ENCODE measurements at regions not wholly inside any gene's neighbourhood (a gene's known extent, or its start where the extent isn't known, plus 50 kb on each side); places are given as distances from the start of the nearest gene placed in this dataset.
A peak's percentile ranks its signal among the peaks of the same experiment; 100 is the strongest.

DNA sequence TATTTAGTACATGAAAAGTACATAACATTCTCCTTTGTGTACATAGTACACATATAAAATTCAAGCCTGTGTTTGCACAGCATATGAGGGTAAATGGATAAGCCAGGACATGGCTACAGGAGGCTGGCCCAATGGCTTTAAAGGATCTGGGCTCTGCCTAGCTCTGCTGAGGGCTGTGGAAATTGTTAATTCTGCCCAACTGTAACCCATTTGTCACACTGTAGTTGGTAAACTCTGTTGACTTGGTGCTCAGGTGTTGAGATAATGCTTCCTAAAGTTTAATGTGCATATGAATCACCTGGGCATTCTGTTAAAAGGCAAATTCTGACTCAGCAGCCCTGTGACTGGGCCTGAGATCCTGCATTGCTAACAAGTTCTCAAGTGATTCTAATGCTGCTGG is 196.5 kb upstream of the ZPLD1 start:
- peak in 1 of 2 donors; percentile 33 for ATAC-seq

DNA sequence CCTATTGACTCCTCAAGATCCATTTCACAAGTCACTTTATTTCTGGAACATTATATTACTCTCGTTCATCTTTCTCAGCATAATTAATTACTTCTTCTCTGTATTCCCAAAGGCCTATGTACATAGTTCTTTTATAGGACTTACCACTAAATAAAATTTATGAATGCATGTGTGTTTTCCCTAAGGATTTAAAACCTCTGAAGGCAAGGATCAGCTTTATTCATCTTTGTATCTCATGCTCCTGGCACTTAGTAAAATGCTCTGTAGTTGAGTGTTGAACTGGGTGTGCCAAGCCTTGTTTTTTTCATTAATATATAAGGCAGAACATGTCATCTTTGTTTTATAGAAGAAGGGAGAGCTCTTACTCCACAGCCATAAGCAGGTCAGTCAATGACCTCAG is 194.1 kb upstream of the ZPLD1 start:
- ATAC-seq: no peak

DNA sequence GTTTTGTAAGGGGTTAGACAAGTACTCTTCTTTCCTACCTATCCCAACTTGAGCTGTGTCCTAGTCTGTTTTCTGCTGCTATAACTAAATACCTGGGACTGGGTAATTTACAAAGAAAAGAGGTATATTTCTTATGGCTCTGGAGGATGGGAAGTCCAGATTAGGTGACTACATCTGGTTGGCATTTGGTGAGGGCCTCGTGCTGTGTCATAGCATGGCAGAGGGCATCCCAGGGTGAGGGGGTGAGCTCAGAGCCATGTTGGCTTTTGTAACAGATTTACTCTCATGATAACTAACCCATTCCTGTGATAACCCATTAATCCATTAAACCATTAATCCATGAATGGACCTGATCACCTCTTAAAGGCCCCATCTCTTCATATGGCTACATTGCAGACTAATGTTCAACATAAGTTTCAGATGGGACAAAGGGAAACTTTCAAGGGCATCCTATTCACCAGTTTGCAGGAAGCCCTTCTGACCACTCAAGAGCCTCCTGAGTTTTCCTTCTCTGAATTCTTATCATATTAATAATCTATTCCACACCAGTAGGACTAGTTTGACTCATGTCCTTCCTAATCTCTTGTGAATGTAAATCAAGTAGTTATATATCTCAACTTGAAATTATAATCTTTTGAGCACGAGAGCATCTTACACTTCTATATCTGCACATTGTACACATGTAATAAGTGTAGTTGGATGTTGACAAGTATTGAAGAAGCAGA is 185.7 kb upstream of the ZPLD1 start:
- ATAC-seq: no peak

DNA sequence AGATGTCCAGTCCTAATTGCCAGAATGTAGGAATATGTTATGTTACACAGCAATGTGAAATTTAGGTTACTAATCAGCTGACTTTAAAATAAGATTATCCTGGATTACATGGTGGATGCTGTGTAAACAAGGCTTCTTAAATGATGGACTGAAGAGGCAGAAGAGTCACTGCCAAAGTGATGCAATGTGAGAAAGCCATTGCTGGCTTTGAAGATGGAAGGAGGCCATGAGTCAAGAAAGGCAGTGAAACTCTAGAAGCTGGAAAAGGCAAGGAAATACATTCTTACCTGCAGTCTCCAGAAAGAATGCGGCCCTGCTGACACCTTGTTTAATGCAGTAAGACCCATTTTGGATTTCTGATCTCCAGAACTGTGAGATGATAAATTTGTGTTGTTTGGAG is 179.1 kb upstream of the ZPLD1 start:
- ATAC-seq: no peak

DNA sequence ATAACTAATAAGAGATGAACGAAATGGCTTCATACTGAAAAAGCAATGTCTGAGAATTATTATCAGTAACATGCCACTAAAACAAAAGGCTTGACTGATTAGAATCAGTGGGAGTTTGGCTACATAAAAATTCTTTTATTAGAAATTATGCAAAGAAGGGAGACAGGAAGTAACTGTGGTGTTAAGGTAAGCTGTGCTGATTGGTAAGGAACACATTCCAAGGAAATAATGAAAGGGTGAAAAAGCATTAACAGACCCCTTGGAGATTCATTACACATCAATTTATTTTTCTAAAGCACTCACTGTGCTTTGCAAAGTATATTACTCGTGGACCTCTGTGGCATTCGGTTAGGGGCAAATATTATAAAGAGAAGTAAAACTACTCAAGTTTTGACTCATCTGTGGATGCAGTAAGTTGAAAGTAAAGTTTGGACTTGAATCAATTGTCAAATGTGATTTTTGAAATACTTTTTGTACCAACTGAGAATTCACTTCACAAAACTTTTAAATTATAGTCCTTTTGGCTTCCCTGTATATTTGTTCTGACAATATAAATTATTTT is 176.1 kb upstream of the ZPLD1 start:
- ATAC-seq: no peak

DNA sequence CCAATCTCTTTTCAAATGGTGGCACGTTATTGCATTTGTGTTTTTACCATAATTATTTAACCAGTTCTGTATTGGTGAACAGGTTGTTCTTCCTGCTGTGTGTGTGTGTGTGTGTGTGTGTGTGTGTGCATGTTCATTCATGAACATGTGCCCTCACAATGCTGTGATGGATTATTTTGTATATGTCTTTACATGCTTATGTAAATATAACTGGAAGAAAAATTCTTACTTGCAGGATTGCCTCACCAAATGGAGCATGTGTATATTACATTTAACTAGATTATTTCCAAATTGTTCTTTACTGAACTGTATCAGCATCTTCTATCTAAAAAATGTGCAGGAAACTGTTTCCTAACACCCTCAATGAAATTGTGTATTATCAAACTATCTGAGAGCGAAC is 175.2 kb upstream of the ZPLD1 start:
- ATAC-seq: no peak

DNA sequence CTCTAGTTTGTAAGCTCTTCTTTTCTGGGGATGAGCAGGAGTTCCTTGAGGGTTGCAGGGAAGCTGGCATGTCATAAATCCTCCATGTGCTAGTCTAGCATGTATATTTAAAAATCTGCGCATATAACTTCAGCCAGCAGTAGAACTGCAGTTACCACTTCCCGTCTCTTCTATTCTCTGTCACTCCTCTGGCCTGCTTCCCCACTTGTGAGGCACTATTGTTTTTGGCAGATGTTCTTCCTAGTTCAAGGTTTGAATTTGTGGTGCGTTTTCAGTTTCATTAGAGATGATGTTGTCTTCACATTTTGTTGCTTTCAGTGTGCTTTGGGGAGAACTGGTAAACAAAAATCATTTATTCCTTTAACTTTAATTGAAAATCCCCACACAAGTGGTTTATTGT is 169.1 kb upstream of the ZPLD1 start:
- ATAC-seq: no peak

DNA sequence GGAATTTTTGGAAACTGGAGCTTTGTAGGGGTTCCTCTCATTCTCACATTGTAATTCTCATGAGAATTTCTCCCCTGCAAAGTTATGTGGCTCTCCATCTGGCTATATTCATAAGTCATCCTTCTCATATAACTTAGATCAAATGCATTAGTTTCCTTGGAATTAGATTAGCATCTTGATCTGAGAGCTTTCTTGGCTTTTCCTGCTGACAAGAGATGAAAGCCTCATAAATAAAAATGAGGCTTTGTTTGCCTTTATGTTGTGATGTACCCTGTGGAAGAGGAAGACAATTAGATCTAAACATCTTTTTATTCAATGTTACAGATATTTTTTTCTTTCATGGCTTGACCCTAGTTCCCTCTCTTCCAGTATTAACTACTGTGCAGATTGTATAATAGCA is 165.4 kb upstream of the ZPLD1 start:
- no peak for ATAC-seq

DNA sequence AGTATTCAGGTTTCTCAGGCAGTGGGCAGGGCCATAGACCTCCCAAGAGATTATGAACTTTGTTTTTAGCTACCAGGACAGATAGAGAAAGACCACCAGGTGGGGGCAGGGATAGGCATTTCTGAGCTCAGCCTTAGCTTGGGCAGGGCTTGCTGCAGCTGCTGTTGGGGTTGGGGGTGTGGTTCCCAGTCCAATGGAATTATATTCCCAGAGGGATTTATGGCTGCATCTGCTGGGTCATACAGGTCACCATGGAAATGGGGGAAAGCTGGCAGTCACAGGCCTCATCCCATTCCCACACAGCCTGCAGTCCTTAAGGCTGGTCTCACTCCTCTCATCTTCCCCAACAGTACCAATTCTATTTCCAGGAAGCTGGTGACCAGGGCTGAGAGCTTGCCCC is 144.6 kb upstream of the ZPLD1 start:
- no peak for ATAC-seq

DNA sequence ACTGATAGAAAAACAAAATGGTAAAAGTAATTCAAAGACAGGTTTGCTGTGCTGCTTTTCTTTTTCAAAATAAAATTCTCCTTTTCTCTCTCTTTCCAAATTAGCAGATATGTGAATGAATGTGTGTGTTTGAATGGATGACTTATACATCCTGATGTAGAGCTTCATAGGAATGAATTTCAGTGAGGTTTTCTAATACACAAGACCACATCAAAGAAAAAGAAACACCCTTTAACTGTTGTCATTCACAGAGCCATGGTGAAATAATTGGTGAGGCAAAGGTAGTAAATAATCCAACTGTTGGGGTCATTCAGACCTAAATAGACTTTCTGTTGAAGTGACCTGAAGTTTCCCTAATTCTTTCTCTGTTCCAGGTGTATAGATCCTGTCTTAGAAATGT is 139.1 kb upstream of the ZPLD1 start:
- ATAC-seq: no peak

DNA sequence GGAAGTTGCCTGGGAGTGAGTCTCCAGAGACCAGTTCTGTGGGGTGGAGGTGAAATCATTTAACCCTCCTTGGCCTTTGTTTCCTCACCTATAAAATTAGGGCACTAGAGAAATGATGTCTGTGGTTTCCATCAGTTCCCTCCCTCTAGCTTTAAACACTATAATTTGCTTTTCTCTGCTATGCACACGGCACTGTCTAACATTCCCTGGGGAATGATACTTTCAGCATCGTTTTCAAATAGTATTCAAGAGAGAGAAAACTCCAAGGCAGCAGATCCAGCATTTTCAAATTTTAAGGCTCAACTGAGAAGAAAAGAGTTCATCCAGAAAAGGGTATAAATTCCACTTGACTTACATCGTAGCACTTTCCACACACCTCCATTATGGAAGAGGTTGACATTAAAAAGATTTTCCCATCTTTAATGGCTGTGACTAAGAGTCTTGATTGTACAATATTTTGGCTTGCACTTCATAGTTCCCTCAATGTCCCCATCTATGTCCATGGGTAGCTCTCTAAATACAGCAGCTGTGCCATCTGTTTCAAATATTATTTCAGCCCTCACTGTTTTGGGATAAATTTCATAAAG is 137.7 kb upstream of the ZPLD1 start:
- no peak for ATAC-seq

DNA sequence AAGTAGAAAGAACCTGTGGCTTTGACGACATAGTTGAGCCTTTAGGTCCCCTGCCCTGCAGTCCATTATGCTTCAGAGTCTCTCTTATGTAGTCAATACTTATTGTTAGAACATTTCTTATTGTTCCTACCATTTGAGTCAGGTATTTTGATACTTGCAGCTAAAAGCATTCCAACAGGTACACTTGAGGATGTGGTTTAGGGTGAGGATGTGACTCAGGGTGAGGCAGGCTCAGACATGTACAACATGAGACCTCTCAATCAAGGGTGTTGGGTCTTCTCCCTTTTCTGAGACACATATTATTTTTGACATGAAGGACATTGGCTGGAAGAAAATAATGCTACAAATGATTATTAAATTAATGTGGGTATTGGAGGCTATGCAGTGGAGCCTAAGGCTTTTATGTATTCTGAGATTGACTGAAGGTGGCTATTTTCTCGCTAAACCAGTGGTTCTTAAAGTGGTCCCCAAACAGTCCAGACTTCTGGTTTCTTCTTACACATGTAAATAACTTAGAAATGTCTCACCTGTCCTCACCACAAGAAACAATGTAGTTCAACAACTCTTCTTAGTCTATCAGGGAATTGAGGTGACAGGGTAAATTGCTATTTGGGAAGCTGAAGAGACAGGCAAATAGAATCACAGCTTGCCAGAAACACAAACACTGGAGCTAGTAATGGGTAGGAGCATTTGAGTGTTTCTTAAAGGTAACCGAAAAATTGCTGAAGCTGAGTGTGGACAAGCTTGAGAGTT is 135.5 kb upstream of the ZPLD1 start:
- ATAC-seq: peak; percentile 30 to 48

DNA sequence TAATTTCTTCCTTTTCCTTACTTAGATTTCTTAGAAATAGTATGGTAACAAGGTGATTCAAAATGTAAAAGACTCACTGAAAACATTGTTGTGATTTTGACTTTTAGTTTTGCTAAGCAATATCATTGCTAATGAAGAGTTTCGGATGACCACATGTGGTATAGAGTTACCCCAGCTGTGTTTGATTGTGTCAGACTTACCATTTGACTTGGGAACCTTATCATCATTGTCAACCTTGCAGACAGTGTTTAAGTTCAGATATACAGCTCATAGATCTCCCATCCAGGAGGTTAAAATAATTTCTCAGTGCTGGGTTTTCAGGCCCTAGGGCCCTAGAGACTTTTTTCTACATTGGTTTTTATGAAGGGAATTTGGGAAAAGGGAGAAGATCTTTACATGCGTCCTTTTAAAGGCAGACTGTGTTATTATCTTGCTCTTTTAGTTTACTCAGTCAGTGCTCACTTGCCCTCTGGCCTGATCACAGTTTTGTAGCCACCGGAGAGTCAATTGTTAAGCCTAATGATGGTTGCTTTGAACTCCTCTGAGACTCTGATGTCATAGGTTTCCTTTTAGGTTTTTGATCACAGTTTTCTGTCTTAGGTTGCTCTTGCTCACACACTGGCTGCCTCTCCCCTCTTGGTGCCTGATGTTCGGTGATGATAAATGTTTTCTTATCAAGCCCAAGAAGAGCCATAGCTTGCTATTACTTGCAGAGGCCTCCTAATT is 133.5 kb upstream of the ZPLD1 start:
- ATAC-seq: no peak

DNA sequence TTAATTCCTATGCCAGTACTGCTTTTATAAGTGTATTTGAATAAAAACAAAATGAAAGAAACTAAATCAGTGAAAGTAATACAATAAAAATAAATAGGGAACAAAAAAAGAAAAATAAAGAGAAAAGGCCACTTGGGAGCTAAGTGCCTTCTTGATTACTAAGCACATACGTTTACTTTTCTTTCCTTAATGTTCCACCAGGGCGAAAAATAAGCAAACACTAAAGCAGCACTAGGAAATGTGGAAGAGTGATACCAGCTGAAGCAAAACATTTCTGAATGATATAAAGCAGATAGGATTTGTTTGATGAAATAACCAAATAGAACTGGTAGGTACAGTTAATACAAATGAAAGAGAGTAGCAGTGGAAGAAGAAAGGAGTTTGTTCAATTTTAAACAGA is 132.8 kb upstream of the ZPLD1 start:
- ATAC-seq: no peak

DNA sequence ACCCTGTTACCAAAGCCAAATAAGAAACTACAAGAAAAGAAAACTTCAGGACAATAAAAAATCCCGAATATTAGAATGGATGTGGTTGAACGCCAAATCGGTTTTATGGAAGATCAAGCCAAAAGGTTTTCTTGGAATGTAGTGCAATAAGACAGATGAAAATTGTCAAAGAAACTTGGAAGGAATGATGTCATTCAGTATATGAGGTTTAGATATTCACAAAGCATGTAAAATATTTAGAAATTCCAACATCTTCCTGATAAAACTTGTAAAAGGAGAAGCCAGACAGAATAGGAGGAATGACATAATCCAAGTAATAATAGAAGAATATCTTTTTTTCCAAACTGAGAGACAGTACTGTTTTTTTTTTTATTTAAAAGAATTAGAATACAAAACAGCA is 130.3 kb upstream of the ZPLD1 start:
- no peak for ATAC-seq

DNA sequence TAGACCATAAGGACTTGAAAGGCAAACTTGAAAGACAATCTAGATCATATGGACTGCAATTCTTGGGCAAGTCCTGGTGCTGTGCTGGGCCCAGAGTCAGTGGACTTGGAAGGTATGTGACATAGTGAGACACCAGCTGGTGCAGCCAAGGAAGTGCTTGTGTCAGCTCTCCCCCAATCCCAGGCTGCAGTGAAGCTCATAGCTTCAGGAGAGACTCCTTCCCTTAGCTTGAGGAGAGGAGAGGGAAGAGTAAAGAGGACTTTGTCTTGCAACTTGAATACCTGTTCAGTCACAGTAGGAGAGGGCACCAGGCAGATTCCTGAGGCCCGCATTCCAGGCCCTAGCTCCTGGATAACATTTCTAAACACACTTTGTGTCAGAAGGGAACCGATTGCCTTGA is 127.4 kb upstream of the ZPLD1 start:
- no peak for ATAC-seq

DNA sequence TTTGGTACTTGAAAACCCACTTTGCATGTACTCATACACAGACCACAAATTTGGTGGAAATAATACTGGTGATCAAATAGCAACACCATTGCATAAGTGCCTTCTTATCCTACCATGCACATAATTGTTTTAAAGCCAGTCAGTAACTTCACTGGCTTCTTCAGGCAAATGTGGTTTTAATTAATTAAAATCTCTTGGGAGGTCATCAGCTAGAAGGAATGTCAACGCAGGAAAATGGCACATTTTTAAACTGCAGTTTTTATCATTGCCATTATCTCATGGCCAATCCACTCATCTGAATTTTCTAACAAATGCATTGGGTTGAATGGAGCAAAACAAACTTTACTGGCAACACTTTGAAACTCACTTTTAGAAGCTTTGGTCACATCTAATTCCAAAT is 105.7 kb upstream of the ZPLD1 start:
- no peak for ATAC-seq

DNA sequence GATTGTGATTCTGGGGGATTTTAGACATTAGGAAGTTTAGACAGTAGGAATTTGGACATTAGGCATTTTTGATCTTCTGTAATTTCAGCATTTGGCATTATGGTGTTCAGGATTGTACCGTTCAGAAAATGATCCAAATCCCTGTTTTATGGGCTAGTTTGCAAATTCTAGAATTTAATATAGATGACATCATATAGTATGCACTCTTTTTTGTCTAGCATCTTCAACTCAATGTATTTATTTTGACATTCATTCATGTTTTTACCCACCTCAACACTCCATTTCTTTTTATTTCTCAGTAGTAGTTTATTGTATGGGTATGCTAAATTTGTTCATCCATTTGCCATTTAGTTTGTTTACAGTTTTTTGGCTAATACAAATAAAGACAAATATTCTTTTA is 105.3 kb upstream of the ZPLD1 start:
- no peak for ATAC-seq

DNA sequence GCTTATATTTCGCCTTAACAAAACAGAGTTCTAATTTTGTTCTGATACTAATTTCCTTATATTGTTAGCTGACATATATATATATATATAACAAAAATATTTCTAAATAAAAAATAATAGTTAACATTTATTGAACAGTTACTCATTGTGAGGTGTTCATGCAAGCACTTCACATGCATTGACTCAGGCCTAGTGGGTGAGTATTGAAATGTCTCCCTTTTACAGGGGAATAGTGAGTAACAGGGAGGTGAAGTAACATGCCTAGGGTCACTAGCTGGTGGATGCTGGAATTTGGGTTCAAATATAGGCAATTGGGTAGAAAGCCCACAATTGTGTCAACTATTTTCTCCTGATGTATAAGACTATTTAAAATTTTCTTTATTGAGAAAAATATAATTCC is 102.6 kb upstream of the ZPLD1 start:
- ATAC-seq: no peak

DNA sequence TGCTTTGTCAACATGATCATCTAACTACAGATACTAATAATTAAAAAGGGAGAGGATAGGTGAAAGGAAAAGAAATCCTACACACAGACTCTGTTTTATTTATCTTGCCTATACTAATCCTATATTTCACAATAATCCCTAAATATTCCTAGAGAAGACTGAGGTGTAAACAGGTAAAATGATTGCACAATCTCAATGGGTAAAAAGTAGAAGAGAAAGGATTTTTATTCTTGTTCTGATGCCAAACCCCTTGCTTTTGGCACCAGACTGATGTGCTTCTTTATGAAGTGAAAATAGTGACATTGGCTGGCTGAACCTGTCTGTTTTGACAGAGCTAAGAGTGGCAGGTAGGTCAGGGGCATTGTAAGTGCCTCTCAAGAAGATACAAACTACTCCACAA is 101.9 kb upstream of the ZPLD1 start:
- no peak for ATAC-seq

DNA sequence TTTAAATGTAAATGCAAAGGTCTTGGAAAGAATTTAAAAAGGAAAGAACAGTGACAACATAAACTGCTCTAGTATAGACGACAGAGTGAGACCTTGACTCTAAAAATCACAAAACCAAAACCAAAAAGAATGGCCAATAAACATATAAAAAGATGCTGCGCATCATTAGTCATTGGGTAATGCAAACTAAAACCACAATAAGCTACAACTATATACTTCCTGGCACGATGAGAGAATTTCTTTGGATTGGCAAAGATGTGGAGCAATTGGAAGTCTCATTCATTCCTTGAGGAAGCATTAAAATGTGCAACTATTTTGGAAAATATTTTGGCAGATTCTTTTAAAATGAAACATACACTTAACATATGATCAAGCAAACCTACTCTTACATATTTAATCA is 98.7 kb upstream of the ZPLD1 start:
- ATAC-seq: no peak

DNA sequence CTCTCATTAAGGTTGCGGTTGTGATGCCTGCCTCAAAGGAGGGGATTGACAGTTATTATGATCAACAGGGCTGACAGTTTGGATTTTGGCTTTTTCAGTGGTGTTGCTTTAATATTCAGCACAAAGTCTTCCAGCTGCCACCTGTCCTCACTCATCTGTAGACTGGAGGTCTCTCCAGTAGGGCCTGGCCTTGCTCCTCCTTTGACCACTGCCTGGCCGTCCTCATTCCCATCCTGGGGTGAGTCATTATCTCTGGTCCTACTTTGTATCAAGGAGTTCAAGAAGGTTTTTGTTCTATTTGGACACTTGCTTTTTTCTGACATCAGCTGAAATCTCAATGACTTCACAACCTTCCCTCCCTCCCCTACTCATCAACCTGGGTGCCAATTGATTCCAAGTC is 95.1 kb upstream of the ZPLD1 start:
- ATAC-seq: no peak

DNA sequence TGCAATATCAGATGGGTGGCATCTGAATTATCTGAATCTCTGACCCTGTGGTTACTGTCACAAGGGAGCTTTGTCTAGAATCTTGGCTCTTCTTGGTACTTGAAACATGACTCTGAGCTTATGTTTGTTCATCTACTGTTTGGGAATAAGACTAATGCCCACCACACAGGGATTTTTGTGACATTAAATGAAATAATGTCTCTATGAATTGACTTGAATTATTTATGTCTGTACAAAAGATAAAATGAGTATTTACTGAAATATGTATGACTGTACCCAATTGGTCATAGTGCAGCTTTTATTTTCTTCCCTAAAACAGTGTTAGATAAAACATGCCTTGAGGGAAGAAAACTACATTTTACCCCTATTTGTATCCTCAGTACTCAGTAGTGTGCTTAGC is 87.9 kb upstream of the ZPLD1 start:
- ATAC-seq: no peak
